ENCODE measurements at regions not wholly inside any gene's neighbourhood (a gene's known extent, or its start where the extent isn't known, plus 50 kb on each side); places are given as distances from the start of the nearest gene placed in this dataset.

DNA sequence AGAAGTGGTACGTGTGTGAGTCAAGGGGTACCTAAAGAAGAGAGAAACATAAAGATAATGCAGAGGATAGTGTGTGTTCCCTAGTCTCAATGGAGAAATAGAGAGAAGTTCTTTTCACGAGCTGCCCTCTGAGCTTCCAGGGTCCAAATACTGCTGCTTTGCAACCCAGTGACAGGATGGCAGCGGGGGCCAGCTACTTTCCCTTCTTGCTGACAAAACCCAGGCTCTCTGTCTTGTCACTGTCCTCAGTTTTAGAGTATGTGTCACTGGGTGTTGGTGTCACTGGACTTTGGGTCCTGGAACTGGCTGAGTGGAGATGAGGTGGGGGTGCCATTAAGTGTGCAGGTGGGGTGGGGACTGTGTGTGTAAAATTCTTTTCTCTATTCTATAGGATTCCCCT is 265.6 kb downstream of the CDC5L start:
- Mint-ChIP-seq H3K4me1 (ENCODE audit: low read depth) (peaks cover 8% of the 10 kb centered on the region), H3K36me3 (ENCODE audit: low read depth) (no peaks in the 10 kb centered on the region), H3K27ac (no peak overlapping the region), H3K4me3 (no peak overlapping the region), H3K27me3 (peaks cover 3% of the 10 kb centered on the region), H3K9me3 (no peaks in the 10 kb centered on the region)
- Histone ChIP-seq H3K4me3 (ENCODE audit: low read length) (no peak overlapping the region), H3K27me3 (ENCODE audit: control insufficient read depth in 1 of 2, insufficient read depth in 2 of 2, low read length in 2 of 2) (peaks cover 0 to 3% of the 10 kb centered on the region in 2 experiments), H3K9me3 (ENCODE audit: control insufficient read depth in 1 of 2, insufficient read depth in 1 of 2, low read length in 2 of 2) (no peaks in the 10 kb centered on the region), H3K27ac (ENCODE audit: low read depth in 1 of 2, low read length in 2 of 2) (no peak overlapping the region), H3K4me1 (ENCODE audit: insufficient read depth, low read length) (peaks cover 10% of the 10 kb centered on the region), H3K36me3 (ENCODE audit: insufficient read depth, low read length) (no peaks in the 10 kb centered on the region)
- TF ChIP-seq, protein P1, sequence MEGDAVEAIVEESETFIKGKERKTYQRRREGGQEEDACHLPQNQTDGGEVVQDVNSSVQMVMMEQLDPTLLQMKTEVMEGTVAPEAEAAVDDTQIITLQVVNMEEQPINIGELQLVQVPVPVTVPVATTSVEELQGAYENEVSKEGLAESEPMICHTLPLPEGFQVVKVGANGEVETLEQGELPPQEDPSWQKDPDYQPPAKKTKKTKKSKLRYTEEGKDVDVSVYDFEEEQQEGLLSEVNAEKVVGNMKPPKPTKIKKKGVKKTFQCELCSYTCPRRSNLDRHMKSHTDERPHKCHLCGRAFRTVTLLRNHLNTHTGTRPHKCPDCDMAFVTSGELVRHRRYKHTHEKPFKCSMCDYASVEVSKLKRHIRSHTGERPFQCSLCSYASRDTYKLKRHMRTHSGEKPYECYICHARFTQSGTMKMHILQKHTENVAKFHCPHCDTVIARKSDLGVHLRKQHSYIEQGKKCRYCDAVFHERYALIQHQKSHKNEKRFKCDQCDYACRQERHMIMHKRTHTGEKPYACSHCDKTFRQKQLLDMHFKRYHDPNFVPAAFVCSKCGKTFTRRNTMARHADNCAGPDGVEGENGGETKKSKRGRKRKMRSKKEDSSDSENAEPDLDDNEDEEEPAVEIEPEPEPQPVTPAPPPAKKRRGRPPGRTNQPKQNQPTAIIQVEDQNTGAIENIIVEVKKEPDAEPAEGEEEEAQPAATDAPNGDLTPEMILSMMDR (IDR thresholded peaks at IDR 0.05) = no peak
- ChIA-PET POLR2A (no interaction called here), CTCF (interaction anchor here (1.2 to 4.8 kb wide), 3 partner anchors 177 to 1063 kb away, joined by 3 to 81 read pairs (median 6); no protein-coding TSS in a partner anchor)
- DNase-seq (no peak), ATAC-seq (ENCODE audit: poor library complexity) (no peak)
- intact Hi-C loops (cut with DNase I, micrococcal nuclease) = loop anchor here in 1 of 2 experiments (10.0 kb wide), 1 partner anchor 178 kb away; no protein-coding TSS in a partner anchor

DNA sequence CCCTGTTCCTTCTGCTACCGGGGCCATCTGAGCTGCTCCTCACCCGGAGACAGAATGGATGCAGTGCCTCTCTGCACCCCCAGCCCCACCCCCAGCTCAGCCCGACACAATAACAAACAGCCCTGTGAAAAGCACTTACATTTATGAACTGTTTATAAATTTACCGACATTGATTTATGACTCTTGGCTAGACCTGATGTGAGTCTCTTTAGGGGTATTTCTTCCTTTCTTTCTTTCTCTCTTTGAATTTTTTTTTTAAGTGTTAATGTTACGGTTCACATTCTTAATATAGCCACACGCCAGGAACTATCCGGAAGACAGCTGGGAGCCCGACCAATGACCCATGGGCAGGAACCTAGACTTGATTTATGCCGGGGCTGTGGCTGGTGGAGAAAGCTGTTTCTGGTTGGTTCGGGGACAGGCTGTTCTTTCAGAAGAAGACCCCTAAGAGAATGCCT is 266.3 kb downstream of the CDC5L start:
- H3K4me1 ChIP-seq (ENCODE audit: insufficient read depth, low read length) = peaks cover 10% of the 10 kb centered on the region
- H3K4me3 ChIP-seq (ENCODE audit: low read length) = no peak overlapping the region
- no peaks in the 10 kb centered on the region for H3K36me3 ChIP-seq (ENCODE audit: insufficient read depth, low read length)
- Mint-ChIP-seq H3K36me3 (ENCODE audit: low read depth) (no peaks in the 10 kb centered on the region), H3K27me3 (peaks cover 3% of the 10 kb centered on the region), H3K9me3 (no peaks in the 10 kb centered on the region), H3K4me1 (ENCODE audit: low read depth) (peaks cover 8% of the 10 kb centered on the region), H3K4me3 (no peak overlapping the region), H3K27ac (no peak overlapping the region)
- ChIA-PET POLR2A (no interaction called here), CTCF (interaction anchor here (1.6 to 4.8 kb wide), 2 partner anchors 178 to 1062 kb away, joined by 3 to 81 read pairs; no protein-coding TSS in a partner anchor)
- intact Hi-C loops (cut with DNase I, micrococcal nuclease) = loop anchor here (2.0 to 10.0 kb wide), 3 partner anchors 179 to 1269 kb away; no protein-coding TSS in a partner anchor
- no peak for ATAC-seq (ENCODE audit: poor library complexity)
- DNase-seq = no peak
- H3K9me3 ChIP-seq (ENCODE audit: control insufficient read depth in 1 of 2, insufficient read depth in 1 of 2, low read length in 2 of 2) = no peaks in the 10 kb centered on the region
- TF ChIP-seq, protein P1 (IDR thresholded peaks at IDR 0.05) = no peak
- H3K27me3 ChIP-seq (ENCODE audit: control insufficient read depth in 1 of 2, insufficient read depth in 2 of 2, low read length in 2 of 2) = peaks cover 0 to 3% of the 10 kb centered on the region in 2 experiments
- H3K27ac ChIP-seq (ENCODE audit: low read depth in 1 of 2, low read length in 2 of 2) = no peak overlapping the region

DNA sequence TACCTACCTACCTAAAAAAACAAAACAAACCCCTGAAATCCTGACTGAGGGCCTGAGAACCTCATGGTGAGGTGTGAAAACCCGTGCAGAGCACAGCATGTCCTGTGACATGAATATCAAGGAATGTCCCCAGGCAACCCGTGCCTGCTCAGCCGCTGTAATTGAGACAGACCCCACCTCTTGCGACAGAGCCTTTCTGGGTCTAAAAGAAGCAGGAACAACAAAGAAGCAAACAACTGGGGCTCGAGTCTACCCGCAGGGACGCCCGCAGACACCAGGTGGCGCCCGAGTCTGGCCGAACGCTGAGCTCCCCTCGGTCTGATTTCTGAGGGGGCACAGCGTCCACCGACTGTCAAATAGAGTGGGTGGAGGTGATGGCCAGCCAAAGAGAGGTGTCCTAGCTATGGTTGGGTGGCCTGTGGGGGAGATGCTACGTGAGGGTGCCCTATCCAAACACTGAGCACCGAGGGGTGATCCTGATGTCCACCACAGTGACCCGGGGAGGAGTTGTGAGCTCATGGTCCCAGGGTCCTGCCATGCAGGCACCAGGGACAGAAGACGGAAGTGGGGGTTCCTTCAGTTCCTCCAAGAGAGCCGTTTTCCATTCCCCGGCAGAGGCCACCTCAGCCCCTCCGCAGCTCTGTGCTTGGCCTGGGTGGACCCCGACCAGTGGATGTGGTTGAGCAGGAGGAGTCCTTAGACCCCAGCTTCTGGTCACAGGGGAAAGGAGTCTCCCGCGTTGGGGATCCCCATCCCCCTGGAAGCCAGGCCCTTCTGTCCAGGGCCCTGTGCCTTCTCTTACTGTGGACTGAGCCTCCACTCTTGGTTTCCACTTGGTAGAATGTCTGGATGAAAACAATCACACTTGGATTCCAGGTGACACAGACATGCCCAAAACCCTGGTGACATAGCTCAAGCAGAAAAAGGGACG is 268.2 kb downstream of the CDC5L start:
- ChIA-PET CTCF (interaction anchor here (0.6 to 4.8 kb wide), 17 partner anchors 8 to 1275 kb away, joined by 3 to 81 read pairs (median 4); partner anchors contain the start of gene SUPT3H), POLR2A (interaction anchor here (0.9 to 2.1 kb wide), 5 partner anchors 16 to 1058 kb away, joined by 3 to 14 read pairs (median 6); partner anchors contain the start of gene SUPT3H)
- ATAC-seq (ENCODE audit: poor library complexity) (peak; percentile 79), DNase-seq (peak; percentile 51 to 82 (median 64))
- Histone ChIP-seq H3K4me1 (ENCODE audit: insufficient read depth, low read length) (peaks cover 10% of the 10 kb centered on the region), H3K27ac (ENCODE audit: low read depth in 1 of 2, low read length in 2 of 2) (no peak overlapping the region), H3K36me3 (ENCODE audit: insufficient read depth, low read length) (no peaks in the 10 kb centered on the region), H3K27me3 (ENCODE audit: control insufficient read depth in 1 of 2, insufficient read depth in 2 of 2, low read length in 2 of 2) (peaks cover 0 to 3% of the 10 kb centered on the region in 2 experiments), H3K4me3 (ENCODE audit: low read length) (no peak overlapping the region), H3K9me3 (ENCODE audit: control insufficient read depth in 1 of 2, insufficient read depth in 1 of 2, low read length in 2 of 2) (no peaks in the 10 kb centered on the region)
- no peaks in the 10 kb centered on the region for H3K36me3 Mint-ChIP-seq (ENCODE audit: low read depth)
- peaks cover 8% of the 10 kb centered on the region for H3K4me1 Mint-ChIP-seq (ENCODE audit: low read depth)
- intact Hi-C loops (cut with DNase I, micrococcal nuclease) = loop anchor here (1.0 to 10.0 kb wide), 7 partner anchors 178 to 1267 kb away; no protein-coding TSS in a partner anchor
- H3K27me3 Mint-ChIP-seq = peaks cover 3% of the 10 kb centered on the region
- H3K27ac Mint-ChIP-seq = peak overlapping the region; percentile 51
- no peak overlapping the region for H3K4me3 Mint-ChIP-seq
- TF ChIP-seq, protein P1 (IDR thresholded peaks at IDR 0.05) = peak; percentile 95
- no peaks in the 10 kb centered on the region for H3K9me3 Mint-ChIP-seq
